HepG2 (cell line): ENCODE measurements at regions not wholly inside any gene's neighbourhood (a gene's known extent, or its start where the extent isn't known, plus 50 kb on each side); places are given as distances from the start of the nearest gene placed in this dataset.

Experiments
- ATAC-seq: fragments of 200-7000 bp; cut with Tn5 transposase; 3 replicates; pipeline ENCODE4 v1.9.1; 2020; ENCODE audit warnings: mild to moderate bottlenecking, moderate library complexity
- BruUV-seq: library from RNA; stranded (reverse); fragments of 400-500 nt; replicated peaks from 2 replicates; lab custom pipeline; 2021; lab: Mats Ljungman, UMichigan
- CTCF ChIA-PET: fragments of 300-600 bp; formaldehyde crosslinking; extraction: SDS; loops from one replicate; lab custom pipeline; 2021; ENCODE audit warnings: low total read pairs, inconsistent platforms, low intra/inter-chr PET ratio; lab: Yijun Ruan, JAX
- POLR2A ChIA-PET: fragments of 350-600 bp; sonication (Branson Sonifier 250); formaldehyde crosslinking; loops from one replicate; lab custom pipeline; 2020; ENCODE audit warnings: antibody characterized with exemption, inconsistent platforms; lab: Yijun Ruan, JAX
- DNase-seq: peaks from one replicate; pipeline ENCODE4 v3.0.0-alpha.2; 2015; ENCODE audit warnings: low spot score
- FAIRE-seq: peaks from 3 replicates; lab custom pipeline; 2011; peaks lifted over from hg19 to GRCh38; lab: Jason Lieb, UNC
- H2AFZ ChIP-seq: one replicate; pipeline ENCODE4 v1.6.1; 2011; ENCODE audit warnings: low read length, inconsistent platforms
- H3K27ac ChIP-seq: fragments of 300-600 bp; 3 replicates; pipeline ENCODE4 v1.8.0; 2011; ENCODE audit warnings: mixed run types, mild to moderate bottlenecking, mixed read lengths, low read length, inconsistent platforms; ENCODE audit not compliant: insufficient read depth; ENCODE audit errors: extremely low read length
- H3K27me3 ChIP-seq, 2 experiments: fragments of 200-600 bp in 1 of 2; 2 replicates in 1 of 2; 3 replicates in 1 of 2; pipeline versions ENCODE4 v1.6.0 to v1.8.0; 2011; ENCODE audit warnings: low read length in 2 of 2, mild to moderate bottlenecking in 2 of 2, moderate library complexity in 2 of 2, inconsistent platforms in 1 of 2; ENCODE audit not compliant: insufficient read depth in 2 of 2, control insufficient read depth in 1 of 2
- H3K36me3 ChIP-seq, 2 experiments: fragments of 200-600 bp in 1 of 2; replicated peaks in 1 of 2; 2 replicates in 1 of 2; 3 replicates in 1 of 2; pipeline versions ENCODE4 v1.5.1 to v1.8.0; 2011; ENCODE audit warnings: low read length in 2 of 2, inconsistent platforms in 1 of 2; ENCODE audit not compliant: insufficient read depth in 2 of 2, control insufficient read depth in 1 of 2
- H3K4me1 ChIP-seq: 2 replicates; pipeline ENCODE4 v1.5.1; 2012; ENCODE audit warnings: low read length, inconsistent platforms; ENCODE audit not compliant: insufficient read depth
- H3K4me2 ChIP-seq: 2 replicates; pipeline ENCODE4 v1.6.0; 2011; ENCODE audit warnings: low read depth, low read length, inconsistent platforms
- H3K4me3 ChIP-seq, 3 experiments: fragments of 200-600 bp in 1 of 3; sonication (generic), shearing (Covaris generic) in 1 of 3; replicated peaks in 1 of 3; 2 replicates each; pipeline ENCODE4 v1.5.1; 2011 to 2016; ENCODE audit warnings: low read length in 3 of 3, inconsistent platforms in 2 of 3, low read depth in 2 of 3, mild to moderate bottlenecking in 2 of 3, control low read depth in 1 of 3, mixed read lengths in 1 of 3; ENCODE audit not compliant: insufficient read depth in 1 of 3
- H3K79me2 ChIP-seq: one replicate; pipeline ENCODE4 v1.6.1; 2011; ENCODE audit warnings: low read length, inconsistent platforms; ENCODE audit not compliant: insufficient read depth
- H3K9ac ChIP-seq: 2 replicates; pipeline ENCODE4 v1.6.0; 2011; ENCODE audit warnings: mild to moderate bottlenecking, low read depth, low read length, inconsistent platforms; ENCODE audit not compliant: insufficient read depth
- H3K9me3 ChIP-seq: 2 replicates; pipeline ENCODE4 v1.5.1; 2012; ENCODE audit warnings: mild to moderate bottlenecking, low read length
- H4K20me1 ChIP-seq: 2 replicates; pipeline ENCODE4 v1.6.0; 2011; ENCODE audit warnings: inconsistent platforms, mild to moderate bottlenecking, low read length, moderate library complexity; ENCODE audit not compliant: insufficient read depth
- ETV6 ChIP-seq: sonication (generic); formaldehyde crosslinking; conservative IDR thresholded peaks from 2 replicates; pipeline ENCODE4 v1.4.0; 2020; ENCODE audit warnings: missing genetic modification reagents
- FOXA3 ChIP-seq: IDR thresholded peaks from 2 replicates; pipeline ENCODE4 v1.6.1; 2016; ENCODE audit warnings: missing genetic modification reagents, missing compliant biosample characterization
- IRF2 ChIP-seq: IDR thresholded peaks from 2 replicates; pipeline ENCODE4 v1.6.1; 2018; ENCODE audit warnings: missing genetic modification reagents, missing compliant biosample characterization
- KDM5B ChIP-seq: sonication (generic); formaldehyde crosslinking; IDR thresholded peaks from 2 replicates; pipeline ENCODE4 v1.4.0; 2020; ENCODE audit warnings: missing genetic modification reagents, mild to moderate bottlenecking, borderline replicate concordance
- MEIS1 ChIP-seq: sonication (generic); formaldehyde crosslinking; IDR thresholded peaks from 2 replicates; pipeline ENCODE4 v1.9.0; 2021; ENCODE audit warnings: mild to moderate bottlenecking, missing genetic modification reagents, moderate library complexity, borderline replicate concordance
- POGZ ChIP-seq: sonication (generic); formaldehyde crosslinking; IDR thresholded peaks from 2 replicates; pipeline ENCODE4 v1.4.0; 2020; ENCODE audit warnings: mild to moderate bottlenecking, missing genetic modification reagents
- PRPF4 ChIP-seq: fragments of 200-400 bp; formaldehyde crosslinking; IDR thresholded peaks from 2 replicates; pipeline ENCODE4 v1.6.1; 2016; ENCODE audit warnings: low read length, low read depth; ENCODE audit not compliant: poor library complexity, severe bottlenecking
- SRF ChIP-seq: IDR thresholded peaks from 2 replicates; pipeline ENCODE4 v1.6.1; 2011; ENCODE audit warnings: mild to moderate bottlenecking, low read depth, low read length, moderate library complexity
- STAT5B ChIP-seq: sonication (generic); formaldehyde crosslinking; IDR thresholded peaks from 2 replicates; pipeline ENCODE4 v1.4.0; 2020; ENCODE audit warnings: missing genetic modification reagents
- TGIF2 ChIP-seq: IDR thresholded peaks from 2 replicates; pipeline ENCODE4 v1.6.1; 2016; ENCODE audit warnings: control low read depth, missing compliant biosample characterization
- WGBS: methylation state at CpG from one replicate; pipeline ENCODE4 v1.1.6; 2017; ENCODE audit warnings: low lambda C conversion rate; 5-methylcytosine and 5-hydroxymethylcytosine counted together
- in situ Hi-C: cut with HindIII; loops from 2 replicates; pipeline ENCODE4 v1.10.0; 2017; ENCODE audit warnings: low pct_unique_long_range_greater_than_20kb; ENCODE audit not compliant: extremely low pct_ligation_motif_present
- intact Hi-C: fragments of 100-400 bp; cut with micrococcal nuclease; formaldehyde crosslinking; loops from one replicate; pipeline ENCODE4 v1.10.0; 2022; ENCODE audit not compliant: unreplicated experiment
- TF ChIP-seq, protein P1 (sequence below): sonication (generic); formaldehyde crosslinking; IDR thresholded peaks from 2 replicates; pipeline ENCODE4 v1.4.0; 2020; ENCODE audit warnings: missing genetic modification reagents, borderline replicate concordance
- TF ChIP-seq, protein P2 (sequence below): sonication (generic); formaldehyde crosslinking; IDR thresholded peaks from 2 replicates; pipeline ENCODE4 v1.4.0; 2020; ENCODE audit warnings: missing genetic modification reagents
- TF ChIP-seq, protein P3 (sequence below): sonication (generic); formaldehyde crosslinking; IDR thresholded peaks from 2 replicates; pipeline ENCODE4 v1.4.0; 2020; ENCODE audit warnings: mild to moderate bottlenecking, low read depth, missing genetic modification reagents
- TF ChIP-seq, protein P4 (sequence below): sonication (generic); formaldehyde crosslinking; IDR thresholded peaks from 2 replicates; pipeline ENCODE4 v1.5.0; 2020; ENCODE audit warnings: missing genetic modification reagents

DNA sequence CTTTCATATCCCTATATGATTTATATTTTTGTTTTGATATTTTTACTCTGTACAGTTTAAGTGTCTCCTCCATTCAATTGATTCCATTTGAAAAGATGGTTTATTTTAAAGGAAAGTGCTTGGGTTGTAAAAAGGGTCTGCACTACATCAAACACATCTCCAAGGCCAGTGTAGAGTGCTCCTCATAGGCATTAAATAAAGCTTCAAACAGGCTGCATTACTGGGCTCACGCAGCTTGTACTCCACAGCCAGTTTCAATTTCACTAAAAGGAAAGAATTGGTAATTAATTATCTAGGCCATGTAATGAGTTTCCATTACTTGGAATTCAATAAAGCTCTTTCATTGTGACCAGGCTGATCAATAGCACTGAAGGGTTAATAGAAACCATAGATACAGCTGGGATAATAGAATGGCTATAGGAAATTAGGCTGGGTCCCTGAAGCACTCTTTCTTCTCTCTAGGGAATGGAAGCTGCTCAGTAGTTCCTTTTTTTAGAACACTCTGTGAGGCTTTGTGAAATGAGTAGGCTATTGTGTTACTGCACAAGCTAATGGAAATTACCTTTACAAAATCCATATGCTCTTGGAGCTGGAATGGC lies 442.2 kb downstream of the RNF144B start:
- no peak overlapping the region for H3K4me2 ChIP-seq
- ATAC-seq (no peak), FAIRE-seq (no peak), DNase-seq (no peak)
- intact Hi-C loops = loop anchor here (10.0 kb wide), 1 partner anchor 305 kb away; no protein-coding TSS in a partner anchor
- no peak overlapping the region for H3K27ac ChIP-seq
- H3K36me3 ChIP-seq = no peaks in the 10 kb centered on the region
- H3K79me2 ChIP-seq = no peaks in the 10 kb centered on the region
- in situ Hi-C loops = no loop called here
- no peak overlapping the region for H3K9ac ChIP-seq
- H3K9me3 ChIP-seq = peaks cover 94% of the 10 kb centered on the region
- no peaks in the 10 kb centered on the region for H3K4me1 ChIP-seq
- no peak overlapping the region for H3K4me3 ChIP-seq
- no peak for TF ChIP-seq SRF
- no peak for TF ChIP-seq IRF2 (CRISPR knock-in tag)
- no peak for TF ChIP-seq TGIF2 (CRISPR knock-in tag)
- TF ChIP-seq, protein P1, sequence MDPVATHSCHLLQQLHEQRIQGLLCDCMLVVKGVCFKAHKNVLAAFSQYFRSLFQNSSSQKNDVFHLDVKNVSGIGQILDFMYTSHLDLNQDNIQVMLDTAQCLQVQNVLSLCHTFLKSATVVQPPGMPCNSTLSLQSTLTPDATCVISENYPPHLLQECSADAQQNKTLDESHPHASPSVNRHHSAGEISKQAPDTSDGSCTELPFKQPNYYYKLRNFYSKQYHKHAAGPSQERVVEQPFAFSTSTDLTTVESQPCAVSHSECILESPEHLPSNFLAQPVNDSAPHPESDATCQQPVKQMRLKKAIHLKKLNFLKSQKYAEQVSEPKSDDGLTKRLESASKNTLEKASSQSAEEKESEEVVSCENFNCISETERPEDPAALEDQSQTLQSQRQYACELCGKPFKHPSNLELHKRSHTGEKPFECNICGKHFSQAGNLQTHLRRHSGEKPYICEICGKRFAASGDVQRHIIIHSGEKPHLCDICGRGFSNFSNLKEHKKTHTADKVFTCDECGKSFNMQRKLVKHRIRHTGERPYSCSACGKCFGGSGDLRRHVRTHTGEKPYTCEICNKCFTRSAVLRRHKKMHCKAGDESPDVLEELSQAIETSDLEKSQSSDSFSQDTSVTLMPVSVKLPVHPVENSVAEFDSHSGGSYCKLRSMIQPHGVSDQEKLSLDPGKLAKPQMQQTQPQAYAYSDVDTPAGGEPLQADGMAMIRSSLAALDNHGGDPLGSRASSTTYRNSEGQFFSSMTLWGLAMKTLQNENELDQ (CRISPR knock-in tag) = no peak
- no peak for TF ChIP-seq STAT5B (CRISPR knock-in tag)
- TF ChIP-seq KDM5B (CRISPR knock-in tag) = no peak
- TF ChIP-seq, protein P2, sequence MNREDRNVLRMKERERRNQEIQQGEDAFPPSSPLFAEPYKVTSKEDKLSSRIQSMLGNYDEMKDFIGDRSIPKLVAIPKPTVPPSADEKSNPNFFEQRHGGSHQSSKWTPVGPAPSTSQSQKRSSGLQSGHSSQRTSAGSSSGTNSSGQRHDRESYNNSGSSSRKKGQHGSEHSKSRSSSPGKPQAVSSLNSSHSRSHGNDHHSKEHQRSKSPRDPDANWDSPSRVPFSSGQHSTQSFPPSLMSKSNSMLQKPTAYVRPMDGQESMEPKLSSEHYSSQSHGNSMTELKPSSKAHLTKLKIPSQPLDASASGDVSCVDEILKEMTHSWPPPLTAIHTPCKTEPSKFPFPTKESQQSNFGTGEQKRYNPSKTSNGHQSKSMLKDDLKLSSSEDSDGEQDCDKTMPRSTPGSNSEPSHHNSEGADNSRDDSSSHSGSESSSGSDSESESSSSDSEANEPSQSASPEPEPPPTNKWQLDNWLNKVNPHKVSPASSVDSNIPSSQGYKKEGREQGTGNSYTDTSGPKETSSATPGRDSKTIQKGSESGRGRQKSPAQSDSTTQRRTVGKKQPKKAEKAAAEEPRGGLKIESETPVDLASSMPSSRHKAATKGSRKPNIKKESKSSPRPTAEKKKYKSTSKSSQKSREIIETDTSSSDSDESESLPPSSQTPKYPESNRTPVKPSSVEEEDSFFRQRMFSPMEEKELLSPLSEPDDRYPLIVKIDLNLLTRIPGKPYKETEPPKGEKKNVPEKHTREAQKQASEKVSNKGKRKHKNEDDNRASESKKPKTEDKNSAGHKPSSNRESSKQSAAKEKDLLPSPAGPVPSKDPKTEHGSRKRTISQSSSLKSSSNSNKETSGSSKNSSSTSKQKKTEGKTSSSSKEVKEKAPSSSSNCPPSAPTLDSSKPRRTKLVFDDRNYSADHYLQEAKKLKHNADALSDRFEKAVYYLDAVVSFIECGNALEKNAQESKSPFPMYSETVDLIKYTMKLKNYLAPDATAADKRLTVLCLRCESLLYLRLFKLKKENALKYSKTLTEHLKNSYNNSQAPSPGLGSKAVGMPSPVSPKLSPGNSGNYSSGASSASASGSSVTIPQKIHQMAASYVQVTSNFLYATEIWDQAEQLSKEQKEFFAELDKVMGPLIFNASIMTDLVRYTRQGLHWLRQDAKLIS (CRISPR knock-in tag) = no peak
- TF ChIP-seq, protein P3, sequence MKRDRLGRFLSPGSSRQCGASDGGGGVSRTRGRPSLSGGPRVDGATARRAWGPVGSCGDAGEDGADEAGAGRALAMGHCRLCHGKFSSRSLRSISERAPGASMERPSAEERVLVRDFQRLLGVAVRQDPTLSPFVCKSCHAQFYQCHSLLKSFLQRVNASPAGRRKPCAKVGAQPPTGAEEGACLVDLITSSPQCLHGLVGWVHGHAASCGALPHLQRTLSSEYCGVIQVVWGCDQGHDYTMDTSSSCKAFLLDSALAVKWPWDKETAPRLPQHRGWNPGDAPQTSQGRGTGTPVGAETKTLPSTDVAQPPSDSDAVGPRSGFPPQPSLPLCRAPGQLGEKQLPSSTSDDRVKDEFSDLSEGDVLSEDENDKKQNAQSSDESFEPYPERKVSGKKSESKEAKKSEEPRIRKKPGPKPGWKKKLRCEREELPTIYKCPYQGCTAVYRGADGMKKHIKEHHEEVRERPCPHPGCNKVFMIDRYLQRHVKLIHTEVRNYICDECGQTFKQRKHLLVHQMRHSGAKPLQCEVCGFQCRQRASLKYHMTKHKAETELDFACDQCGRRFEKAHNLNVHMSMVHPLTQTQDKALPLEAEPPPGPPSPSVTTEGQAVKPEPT (CRISPR knock-in tag) = no peak
- no peak for TF ChIP-seq FOXA3 (CRISPR knock-in tag)
- TF ChIP-seq, protein P4, sequence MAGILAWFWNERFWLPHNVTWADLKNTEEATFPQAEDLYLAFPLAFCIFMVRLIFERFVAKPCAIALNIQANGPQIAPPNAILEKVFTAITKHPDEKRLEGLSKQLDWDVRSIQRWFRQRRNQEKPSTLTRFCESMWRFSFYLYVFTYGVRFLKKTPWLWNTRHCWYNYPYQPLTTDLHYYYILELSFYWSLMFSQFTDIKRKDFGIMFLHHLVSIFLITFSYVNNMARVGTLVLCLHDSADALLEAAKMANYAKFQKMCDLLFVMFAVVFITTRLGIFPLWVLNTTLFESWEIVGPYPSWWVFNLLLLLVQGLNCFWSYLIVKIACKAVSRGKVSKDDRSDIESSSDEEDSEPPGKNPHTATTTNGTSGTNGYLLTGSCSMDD (CRISPR knock-in tag) = no peak
- TF ChIP-seq PRPF4 = no peak
- no peak for TF ChIP-seq POGZ (CRISPR knock-in tag)
- TF ChIP-seq ETV6 (CRISPR knock-in tag) = no peak
- TF ChIP-seq MEIS1 (CRISPR knock-in tag) = no peak
- POLR2A ChIA-PET = no interaction called here
- no TSS peak for BruUV-seq
- 3% methylated on average over 1 of the region's 1 CpG for WGBS
- CTCF ChIA-PET = no interaction called here
- H2AFZ ChIP-seq = no peak overlapping the region
- H3K27me3 ChIP-seq = no peaks in the 10 kb centered on the region
- no peaks in the 10 kb centered on the region for H4K20me1 ChIP-seq
